NT2/D1 (cell line): ENCODE measurements at regions not wholly inside any gene's neighbourhood (a gene's known extent, or its start where the extent isn't known, plus 50 kb on each side); places are given as distances from the start of the nearest gene placed in this dataset.

Source experiments
- SUZ12 ChIP-seq: IDR thresholded peaks from 2 replicates; pipeline ENCODE4 v1.6.1; 2011; ENCODE audit not compliant: insufficient read length, insufficient read depth; ENCODE audit errors: extremely low read depth
- YY1 ChIP-seq: IDR thresholded peaks from 2 replicates; pipeline ENCODE4 v1.6.1; 2011; ENCODE audit not compliant: insufficient read length, insufficient read depth
- ZNF274 ChIP-seq: IDR thresholded peaks from 2 replicates; pipeline ENCODE4 v1.6.1; 2011; ENCODE audit warnings: mild to moderate bottlenecking, low read depth, low read length

GRCh38 chr5:3202570-3202969 lies 393.1 kb upstream of the IRX1 start:
- TF ChIP-seq SUZ12 (no peak), YY1 (no peak), ZNF274 (no peak)
